PC-3 (cell line): ENCODE measurements at regions not wholly inside any gene's neighbourhood (a gene's known extent, or its start where the extent isn't known, plus 50 kb on each side); places are given as distances from the start of the nearest gene placed in this dataset.

Experiments used
- ATAC-seq: fragments of 200-7000 bp; cut with Tn5 transposase; 2 replicates; pipeline ENCODE4 v1.9.1; 2020; ENCODE audit warnings: mild to moderate bottlenecking, moderate library complexity
- BruUV-seq: library from RNA; stranded (reverse); fragments of 400-500 nt; replicated peaks from 2 replicates; lab custom pipeline; 2021; lab: Mats Ljungman, UMichigan
- CTCF ChIA-PET: fragments of 300-600 bp; sonication (Branson Sonifier 250); formaldehyde crosslinking; loops from one replicate; lab custom pipeline; 2022; ENCODE audit warnings: antibody characterized with exemption; lab: Charles Lee
- POLR2A ChIA-PET: fragments of 300-600 bp; sonication (Branson Sonifier 250); formaldehyde crosslinking; loops from one replicate; lab custom pipeline; 2022; ENCODE audit warnings: antibody characterized with exemption; ENCODE audit not compliant: unreplicated experiment; lab: Charles Lee
- DNase-seq: peaks from one replicate; pipeline ENCODE4 v3.0.0-alpha.2; 2015
- H2AFZ ChIP-seq: fragments of 300-600 bp; sonication (generic); 2 replicates; pipeline ENCODE4 v1.6.0; 2016; ENCODE audit warnings: antibody characterized with exemption, low read length
- H3F3A ChIP-seq: fragments of 300-600 bp; sonication (generic); one replicate; pipeline ENCODE4 v1.6.0; 2017; ENCODE audit warnings: antibody characterized with exemption, low read length, control low read depth, mild to moderate bottlenecking; ENCODE audit not compliant: unreplicated experiment
- H3K27ac ChIP-seq: fragments of 300-600 bp; sonication (generic); 2 replicates; pipeline ENCODE4 v1.5.1; 2016; ENCODE audit warnings: mild to moderate bottlenecking, low read length
- H3K27me3 ChIP-seq: fragments of 300-600 bp; sonication (generic); 2 replicates; pipeline ENCODE4 v1.6.1; 2016; ENCODE audit warnings: low read length, mixed read lengths
- H3K36me3 ChIP-seq: fragments of 300-600 bp; sonication (generic); 2 replicates; pipeline ENCODE4 v1.6.1; 2016; ENCODE audit warnings: low read depth, mixed run types, low read length, mixed read lengths
- H3K4me1 ChIP-seq: fragments of 300-600 bp; sonication (generic); 2 replicates; pipeline ENCODE4 v1.5.1; 2016; ENCODE audit warnings: low read length; ENCODE audit not compliant: insufficient read depth
- H3K4me2 ChIP-seq: fragments of 300-600 bp; sonication (generic); 2 replicates; pipeline ENCODE4 v1.6.0; 2016; ENCODE audit warnings: low read length
- H3K4me3 ChIP-seq: fragments of 300-600 bp; sonication (generic); 2 replicates; pipeline ENCODE4 v1.5.1; 2016; ENCODE audit warnings: mild to moderate bottlenecking, low read length, mixed read lengths
- H3K79me2 ChIP-seq: fragments of 300-600 bp; sonication (generic); 2 replicates; pipeline ENCODE4 v1.6.1; 2017; ENCODE audit warnings: low read length, mixed read lengths
- H3K9ac ChIP-seq: fragments of 300-600 bp; sonication (generic); 2 replicates; pipeline ENCODE4 v1.6.0; 2016; ENCODE audit warnings: mild to moderate bottlenecking, low read length
- H3K9me2 ChIP-seq: fragments of 300-600 bp; sonication (generic); replicated peaks from 2 replicates; pipeline ENCODE4 v1.6.1; 2016; ENCODE audit warnings: mixed run types, low read length, mixed read lengths
- H3K9me3 ChIP-seq: fragments of 300-600 bp; sonication (generic); 2 replicates; pipeline ENCODE4 v1.6.1; 2016; ENCODE audit warnings: low read length, mixed read lengths
- H4K20me1 ChIP-seq: fragments of 300-600 bp; sonication (generic); 2 replicates; pipeline ENCODE4 v1.6.1; 2016; ENCODE audit warnings: low read length, mixed read lengths
- CTCF ChIP-seq: fragments of 300-600 bp; sonication (generic); conservative IDR thresholded peaks from 2 replicates; pipeline ENCODE4 v1.5.1; 2017; ENCODE audit warnings: antibody characterized with exemption, low read depth, mild to moderate bottlenecking, low read length
- EZH2 ChIP-seq: fragments of 300-600 bp; sonication (generic); IDR thresholded peaks from one replicate; pipeline ENCODE4 v1.6.1; 2017; ENCODE audit warnings: antibody characterized with exemption, mild to moderate bottlenecking, low read length; ENCODE audit not compliant: unreplicated experiment
- EZH2phosphoT487 ChIP-seq: fragments of 300-600 bp; sonication (generic); IDR thresholded peaks from 2 replicates; pipeline ENCODE4 v1.6.1; 2018; ENCODE audit warnings: mild to moderate bottlenecking, antibody characterized with exemption, low read length, borderline replicate concordance
- intact Hi-C: fragments of 100-400 bp; cut with micrococcal nuclease; formaldehyde crosslinking; loops from 2 replicates; pipeline ENCODE4 v1.9.0; 2023

GRCh38 chrX:109928596-109929335 is 74.1 kb upstream of the TMEM164 start:
- TF ChIP-seq EZH2: no peak
- no peak for TF ChIP-seq EZH2phosphoT487
- TF ChIP-seq CTCF: no peak
- no TSS peak for BruUV-seq
- Histone ChIP-seq H3K9me2 (no peaks in the 10 kb centered on the region), H3K4me3 (no peak overlapping the region), H4K20me1 (no peaks in the 10 kb centered on the region), H3K9ac (no peak overlapping the region), H3K4me2 (no peak overlapping the region), H3K79me2 (no peaks in the 10 kb centered on the region), H3K27ac (no peak overlapping the region), H2AFZ (no peak overlapping the region), H3K27me3 (no peaks in the 10 kb centered on the region), H3K36me3 (no peaks in the 10 kb centered on the region), H3K9me3 (no peaks in the 10 kb centered on the region), H3F3A (no peaks in the 10 kb centered on the region), H3K4me1 (no peaks in the 10 kb centered on the region)
- intact Hi-C loops: no loop called here
- ChIA-PET CTCF (interaction anchor here (0.5 kb wide), 1 partner anchor 392 kb away, joined by 5 read pairs; no protein-coding TSS in a partner anchor), POLR2A (no interaction called here)
- DNase-seq (no peak), ATAC-seq (no peak)

- intact Hi-C loops: no loop called here
- BruUV-seq: no TSS peak
- Histone ChIP-seq H2AFZ (no peak overlapping the region), H3K27ac (no peak overlapping the region), H3F3A (no peaks in the 10 kb centered on the region), H3K79me2 (no peaks in the 10 kb centered on the region), H3K4me3 (no peak overlapping the region), H3K4me2 (no peak overlapping the region), H3K27me3 (no peaks in the 10 kb centered on the region), H3K4me1 (peaks cover 7% of the 10 kb centered on the region), H3K9me2 (no peaks in the 10 kb centered on the region), H4K20me1 (no peaks in the 10 kb centered on the region), H3K9me3 (no peaks in the 10 kb centered on the region), H3K36me3 (no peaks in the 10 kb centered on the region), H3K9ac (no peak overlapping the region)
- POLR2A ChIA-PET: no interaction called here
- ATAC-seq: no peak
- DNase-seq: no peak
- CTCF ChIA-PET: no interaction called here
- no peak for TF ChIP-seq EZH2
- TF ChIP-seq EZH2phosphoT487: no peak
- no peak for TF ChIP-seq CTCF
Observed at GRCh38 chrX:109931677-109932076, 71.2 kb upstream of the TMEM164 start.

- Histone ChIP-seq H3K4me2 (no peak overlapping the region), H3F3A (no peaks in the 10 kb centered on the region), H3K36me3 (no peaks in the 10 kb centered on the region), H2AFZ (no peak overlapping the region), H3K27me3 (no peaks in the 10 kb centered on the region), H3K9me2 (no peaks in the 10 kb centered on the region), H4K20me1 (no peaks in the 10 kb centered on the region), H3K79me2 (no peaks in the 10 kb centered on the region), H3K4me1 (peaks cover 7% of the 10 kb centered on the region), H3K27ac (no peak overlapping the region), H3K9me3 (no peaks in the 10 kb centered on the region), H3K4me3 (no peak overlapping the region), H3K9ac (no peak overlapping the region)
- ChIA-PET POLR2A (no interaction called here), CTCF (no interaction called here)
- no TSS peak for BruUV-seq
- intact Hi-C loops: no loop called here
- ATAC-seq: no peak
- DNase-seq: no peak
- TF ChIP-seq EZH2phosphoT487: no peak
- TF ChIP-seq CTCF: no peak
- TF ChIP-seq EZH2: no peak
Observed at GRCh38 chrX:109934434-109934833, 68.5 kb upstream of the TMEM164 start.
